ENCODE measurements at regions not wholly inside any gene's neighbourhood (a gene's known extent, or its start where the extent isn't known, plus 50 kb on each side); places are given as distances from the start of the nearest gene placed in this dataset.

DNA sequence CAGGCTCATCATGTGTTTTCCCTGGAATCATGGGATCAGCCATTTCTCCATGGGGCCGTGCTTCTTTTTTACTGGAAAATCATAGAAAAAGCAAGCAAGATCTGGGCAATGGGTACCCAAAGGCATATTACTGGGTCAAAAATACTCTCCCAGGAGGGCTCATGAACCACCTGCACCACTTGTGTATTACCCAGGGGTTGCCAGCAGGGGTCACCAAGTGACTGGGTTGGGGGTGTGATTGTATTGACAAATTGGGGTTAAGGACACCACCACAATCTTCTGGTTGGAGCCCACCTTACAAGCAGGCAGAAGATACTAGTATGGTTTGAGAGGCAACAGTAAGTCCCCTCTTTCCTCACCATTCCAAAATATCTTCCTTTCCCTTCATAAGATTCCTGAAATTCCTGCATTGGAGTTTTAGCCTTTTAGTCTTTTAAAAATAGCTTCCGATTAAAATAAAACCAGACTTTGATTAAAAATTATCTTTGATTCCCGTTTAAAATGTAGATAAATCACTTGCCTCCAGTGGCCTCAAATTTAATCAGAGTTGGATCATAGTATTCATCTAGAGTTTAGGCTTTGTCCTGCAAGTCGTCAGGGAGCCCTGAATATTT is 603.3 kb downstream of the KIF4B start:
- Mint-ChIP-seq H3K36me3 (ENCODE audit: low read depth) (no peaks in the 10 kb centered on the region), H3K27me3 (peaks cover 21% of the 10 kb centered on the region), H3K9me3 (no peaks in the 10 kb centered on the region), H3K27ac (no peak overlapping the region), H3K4me1 (ENCODE audit: low read depth) (no peaks in the 10 kb centered on the region), H3K4me3 (no peak overlapping the region)
- intact Hi-C loops (cut with micrococcal nuclease), result no loop called here
- ChIA-PET POLR2A (no interaction called here), CTCF (interaction anchor here (1.0 kb wide), 2 partner anchors 21 to 540 kb away, joined by 3 to 4 read pairs; no protein-coding TSS in a partner anchor)
- TF ChIP-seq, protein P1, sequence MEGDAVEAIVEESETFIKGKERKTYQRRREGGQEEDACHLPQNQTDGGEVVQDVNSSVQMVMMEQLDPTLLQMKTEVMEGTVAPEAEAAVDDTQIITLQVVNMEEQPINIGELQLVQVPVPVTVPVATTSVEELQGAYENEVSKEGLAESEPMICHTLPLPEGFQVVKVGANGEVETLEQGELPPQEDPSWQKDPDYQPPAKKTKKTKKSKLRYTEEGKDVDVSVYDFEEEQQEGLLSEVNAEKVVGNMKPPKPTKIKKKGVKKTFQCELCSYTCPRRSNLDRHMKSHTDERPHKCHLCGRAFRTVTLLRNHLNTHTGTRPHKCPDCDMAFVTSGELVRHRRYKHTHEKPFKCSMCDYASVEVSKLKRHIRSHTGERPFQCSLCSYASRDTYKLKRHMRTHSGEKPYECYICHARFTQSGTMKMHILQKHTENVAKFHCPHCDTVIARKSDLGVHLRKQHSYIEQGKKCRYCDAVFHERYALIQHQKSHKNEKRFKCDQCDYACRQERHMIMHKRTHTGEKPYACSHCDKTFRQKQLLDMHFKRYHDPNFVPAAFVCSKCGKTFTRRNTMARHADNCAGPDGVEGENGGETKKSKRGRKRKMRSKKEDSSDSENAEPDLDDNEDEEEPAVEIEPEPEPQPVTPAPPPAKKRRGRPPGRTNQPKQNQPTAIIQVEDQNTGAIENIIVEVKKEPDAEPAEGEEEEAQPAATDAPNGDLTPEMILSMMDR (IDR thresholded peaks at IDR 0.05), result peak; percentile 70
- ATAC-seq (peak; percentile 68), DNase-seq (peak; percentile 63)

DNA sequence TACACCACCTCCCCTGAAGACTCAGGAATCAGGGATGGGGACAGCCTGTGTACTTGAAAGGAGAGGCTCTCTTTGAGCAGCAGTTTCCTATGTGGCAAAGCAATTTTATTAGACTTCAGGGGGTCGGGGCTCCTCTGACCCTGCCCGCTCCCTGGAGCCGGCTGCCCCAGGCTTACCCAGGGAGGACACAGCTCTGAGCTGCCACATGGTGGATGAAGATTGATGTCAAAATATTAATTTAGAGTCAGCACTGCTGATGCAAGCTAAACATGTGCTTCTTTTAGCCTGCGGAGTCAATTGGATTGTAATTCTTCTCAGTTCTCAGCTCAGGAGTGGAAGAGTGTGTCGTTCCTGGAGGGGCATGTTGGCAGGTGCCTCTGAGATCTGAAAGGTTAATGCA is 606.1 kb downstream of the KIF4B start:
- no peaks in the 10 kb centered on the region for H3K36me3 Mint-ChIP-seq (ENCODE audit: low read depth)
- ATAC-seq, result no peak
- DNase-seq, result no peak
- H3K27ac Mint-ChIP-seq, result no peak overlapping the region
- no peaks in the 10 kb centered on the region for H3K9me3 Mint-ChIP-seq
- ChIA-PET CTCF (no interaction called here), POLR2A (no interaction called here)
- intact Hi-C loops (cut with micrococcal nuclease), result no loop called here
- peaks cover 24% of the 10 kb centered on the region for H3K27me3 Mint-ChIP-seq
- H3K4me1 Mint-ChIP-seq (ENCODE audit: low read depth), result no peaks in the 10 kb centered on the region
- TF ChIP-seq, protein P1 (IDR thresholded peaks at IDR 0.05), result no peak
- H3K4me3 Mint-ChIP-seq, result no peak overlapping the region

DNA sequence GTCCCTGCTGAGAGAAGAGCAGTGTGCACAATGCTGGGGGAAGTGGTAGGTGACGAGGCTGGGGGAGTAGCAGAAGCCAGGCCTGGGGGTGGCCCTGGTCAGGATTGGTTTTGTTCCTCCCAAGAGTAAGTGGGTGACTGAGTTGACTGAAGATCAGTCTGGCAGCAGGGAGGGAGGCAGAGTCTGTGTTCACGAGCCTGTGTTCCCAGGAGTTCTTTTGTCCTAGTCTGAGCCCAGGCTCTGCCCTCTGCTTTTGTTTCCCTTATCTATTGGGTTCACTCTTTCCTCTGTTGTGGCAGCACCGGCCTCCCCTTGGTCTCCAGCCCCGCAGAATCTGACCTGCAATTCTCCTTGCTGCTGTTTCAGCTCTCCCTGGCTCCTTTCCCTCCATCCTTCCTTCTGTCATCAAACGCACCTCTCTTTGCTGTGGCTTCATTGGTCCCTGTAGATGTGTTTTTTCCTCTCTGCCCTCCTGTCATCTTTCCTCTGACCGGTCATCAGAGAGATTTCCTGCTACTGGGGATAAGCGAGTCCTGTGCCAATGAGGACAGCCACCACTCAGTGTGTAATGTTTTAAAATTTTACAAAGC is 607.4 kb downstream of the KIF4B start:
- Mint-ChIP-seq H3K4me1 (ENCODE audit: low read depth) (no peaks in the 10 kb centered on the region), H3K9me3 (no peaks in the 10 kb centered on the region), H3K27ac (no peak overlapping the region), H3K36me3 (ENCODE audit: low read depth) (no peaks in the 10 kb centered on the region), H3K4me3 (no peak overlapping the region), H3K27me3 (peaks cover 27% of the 10 kb centered on the region)
- ATAC-seq (no peak), DNase-seq (no peak)
- POLR2A ChIA-PET, result no interaction called here
- TF ChIP-seq, protein P1 (IDR thresholded peaks at IDR 0.05), result no peak
- CTCF ChIA-PET, result no interaction called here
- intact Hi-C loops (cut with micrococcal nuclease), result no loop called here

DNA sequence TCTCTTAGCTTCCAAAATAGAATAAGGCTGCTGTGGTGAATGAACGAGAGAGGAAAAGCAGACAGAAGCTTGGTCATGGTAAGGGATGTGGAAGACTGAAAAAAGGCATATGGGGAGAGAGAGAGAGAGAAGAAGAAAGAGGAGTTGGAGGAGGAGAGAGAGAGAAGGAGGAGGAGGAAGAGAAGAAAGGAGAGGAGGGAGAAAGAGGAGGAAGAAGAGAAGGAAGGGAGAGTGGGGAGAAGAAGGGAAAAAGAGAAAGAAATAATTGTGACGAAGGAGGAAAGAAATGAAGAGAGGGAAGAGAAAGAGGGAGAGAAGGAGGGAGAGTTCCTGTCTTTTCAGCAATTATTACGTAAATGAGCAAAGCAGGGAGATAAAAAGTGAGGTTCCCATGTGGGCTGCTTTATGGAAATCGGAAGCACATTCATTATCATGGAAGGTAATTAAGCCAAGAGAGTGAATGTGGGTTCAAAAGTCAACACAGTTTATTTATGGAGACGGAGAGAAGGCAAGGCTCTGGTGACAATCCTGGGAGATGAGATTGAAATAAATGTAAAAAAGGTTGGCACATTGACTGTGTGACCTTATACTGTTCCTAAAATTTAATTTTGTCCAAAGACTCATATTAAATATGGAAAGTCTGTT is 611.2 kb downstream of the KIF4B start:
- Mint-ChIP-seq H3K27ac (no peak overlapping the region), H3K27me3 (peaks cover 27% of the 10 kb centered on the region), H3K4me3 (no peak overlapping the region), H3K9me3 (no peaks in the 10 kb centered on the region), H3K4me1 (ENCODE audit: low read depth) (no peaks in the 10 kb centered on the region), H3K36me3 (ENCODE audit: low read depth) (no peaks in the 10 kb centered on the region)
- intact Hi-C loops (cut with micrococcal nuclease), result no loop called here
- ChIA-PET POLR2A (no interaction called here), CTCF (no interaction called here)
- TF ChIP-seq, protein P1 (IDR thresholded peaks at IDR 0.05), result no peak
- ATAC-seq (no peak), DNase-seq (no peak)

DNA sequence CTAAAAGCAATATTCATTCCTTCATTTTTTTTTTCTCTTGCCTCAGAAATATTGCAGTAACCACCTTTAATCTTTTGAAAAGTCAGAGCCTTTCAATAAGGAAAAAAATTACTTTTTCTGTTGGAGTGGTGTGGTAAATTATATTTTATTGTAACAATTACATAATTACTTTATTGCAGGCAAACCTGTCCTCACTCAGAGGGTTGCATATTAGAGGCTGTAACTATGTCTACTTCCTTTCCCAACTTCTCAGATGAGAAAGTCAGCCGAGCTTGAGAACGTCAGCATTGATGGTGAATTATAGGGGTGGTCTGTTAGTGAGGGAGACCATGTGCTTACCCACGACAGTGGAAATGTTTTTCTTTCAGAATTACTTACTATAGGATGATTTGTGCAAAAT is 611.8 kb downstream of the KIF4B start:
- POLR2A ChIA-PET, result interaction anchor here (0.6 kb wide), 1 partner anchor 9 kb away, joined by 3 read pairs; no protein-coding TSS in a partner anchor
- intact Hi-C loops (cut with micrococcal nuclease), result no loop called here

More for the DNA sequence above, 611.8 kb downstream of the KIF4B start:
- DNase-seq, result no peak
- H3K4me3 Mint-ChIP-seq, result no peak overlapping the region
- CTCF ChIA-PET, result no interaction called here
- no peaks in the 10 kb centered on the region for H3K4me1 Mint-ChIP-seq (ENCODE audit: low read depth)
- H3K36me3 Mint-ChIP-seq (ENCODE audit: low read depth), result no peaks in the 10 kb centered on the region
- H3K27ac Mint-ChIP-seq, result no peak overlapping the region
- peaks cover 25% of the 10 kb centered on the region for H3K27me3 Mint-ChIP-seq
- ATAC-seq, result no peak
- TF ChIP-seq, protein P1 (IDR thresholded peaks at IDR 0.05), result no peak
- no peaks in the 10 kb centered on the region for H3K9me3 Mint-ChIP-seq

All from activated CD8-positive, alpha-beta T cell treated with anti-CD3 and anti-CD28 coated beads for 36 hours (primary cell).